ENCODE measurements at regions not wholly inside any gene's neighbourhood (a gene's known extent, or its start where the extent isn't known, plus 50 kb on each side); places are given as distances from the start of the nearest gene placed in this dataset.

GRCh38 chr12:111297703-111298426 is 71.0 kb downstream of the PHETA1 start:
- TF ChIP-seq, protein P1, sequence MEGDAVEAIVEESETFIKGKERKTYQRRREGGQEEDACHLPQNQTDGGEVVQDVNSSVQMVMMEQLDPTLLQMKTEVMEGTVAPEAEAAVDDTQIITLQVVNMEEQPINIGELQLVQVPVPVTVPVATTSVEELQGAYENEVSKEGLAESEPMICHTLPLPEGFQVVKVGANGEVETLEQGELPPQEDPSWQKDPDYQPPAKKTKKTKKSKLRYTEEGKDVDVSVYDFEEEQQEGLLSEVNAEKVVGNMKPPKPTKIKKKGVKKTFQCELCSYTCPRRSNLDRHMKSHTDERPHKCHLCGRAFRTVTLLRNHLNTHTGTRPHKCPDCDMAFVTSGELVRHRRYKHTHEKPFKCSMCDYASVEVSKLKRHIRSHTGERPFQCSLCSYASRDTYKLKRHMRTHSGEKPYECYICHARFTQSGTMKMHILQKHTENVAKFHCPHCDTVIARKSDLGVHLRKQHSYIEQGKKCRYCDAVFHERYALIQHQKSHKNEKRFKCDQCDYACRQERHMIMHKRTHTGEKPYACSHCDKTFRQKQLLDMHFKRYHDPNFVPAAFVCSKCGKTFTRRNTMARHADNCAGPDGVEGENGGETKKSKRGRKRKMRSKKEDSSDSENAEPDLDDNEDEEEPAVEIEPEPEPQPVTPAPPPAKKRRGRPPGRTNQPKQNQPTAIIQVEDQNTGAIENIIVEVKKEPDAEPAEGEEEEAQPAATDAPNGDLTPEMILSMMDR (IDR thresholded peaks at IDR 0.05; ENCODE audit: low read length): no peak
- no peak for TF ChIP-seq EZH2 (optimal IDR thresholded peaks at IDR 0.05; ENCODE audit: low read depth, low read length)
- TF ChIP-seq EZH2phosphoT487 (IDR thresholded peaks at IDR 0.05; ENCODE audit: low read length): no peak

Data from MM.1S (cell line).